Skeletal muscle satellite cell (primary cell): ENCODE measurements at regions not wholly inside any gene's neighbourhood (a gene's known extent, or its start where the extent isn't known, plus 50 kb on each side); places are given as distances from the start of the nearest gene placed in this dataset.

ENCODE experiments used
- H3K27me3 ChIP-seq: 2 replicates; pipeline ENCODE4 v1.7.0; 2013; ENCODE audit warnings: low read length; ENCODE audit not compliant: control insufficient read depth, insufficient read depth
- H3K36me3 ChIP-seq: 2 replicates; pipeline ENCODE4 v1.7.0; 2013; ENCODE audit warnings: mild to moderate bottlenecking, control low read depth, low read length; ENCODE audit not compliant: insufficient read depth
- H3K4me1 ChIP-seq: 2 replicates; pipeline ENCODE4 v1.7.0; 2013; ENCODE audit warnings: low read length; ENCODE audit not compliant: control insufficient read depth, insufficient read depth
- H3K4me2 ChIP-seq: 2 replicates; pipeline ENCODE4 v1.7.0; 2013; ENCODE audit warnings: mild to moderate bottlenecking, low read length
- H3K4me3 ChIP-seq: 2 replicates; pipeline ENCODE4 v1.7.0; 2013; ENCODE audit warnings: low read length
- H3K9ac ChIP-seq: 2 replicates; pipeline ENCODE4 v1.7.0; 2013; ENCODE audit warnings: mild to moderate bottlenecking, low read depth, low read length, moderate library complexity
- H3K9me3 ChIP-seq: replicated peaks from 2 replicates; pipeline ENCODE4 v1.7.0; 2013; ENCODE audit warnings: mild to moderate bottlenecking, control low read depth, low read length

DNA sequence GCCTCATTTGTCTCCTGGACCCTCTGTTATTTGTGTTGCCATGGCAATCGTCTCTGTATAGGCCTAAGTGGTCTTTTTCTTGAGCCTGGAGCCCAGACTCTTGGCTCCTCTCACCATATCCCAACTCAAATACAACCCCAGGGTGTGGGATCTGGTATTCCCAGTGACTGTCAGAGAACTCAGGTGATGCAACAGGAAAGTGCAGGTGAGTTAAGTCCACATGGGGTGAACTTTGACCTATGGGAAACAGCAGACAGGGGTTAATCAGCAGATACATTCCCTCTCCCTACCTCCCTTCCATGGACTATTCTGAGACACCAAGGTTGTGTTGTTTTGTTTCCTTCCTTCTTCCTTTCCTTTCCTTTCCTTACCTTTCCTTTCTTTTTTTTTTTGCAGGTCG lies 130.9 kb upstream of the RPS6KA3 start:
- peaks cover 3% of the 10 kb centered on the region for H3K27me3 ChIP-seq
- H3K9me3 ChIP-seq, result no peaks in the 10 kb centered on the region
- no peak overlapping the region for H3K4me3 ChIP-seq
- H3K9ac ChIP-seq, result no peak overlapping the region
- H3K4me1 ChIP-seq, result no peaks in the 10 kb centered on the region
- no peaks in the 10 kb centered on the region for H3K36me3 ChIP-seq
- H3K4me2 ChIP-seq, result no peak overlapping the region

DNA sequence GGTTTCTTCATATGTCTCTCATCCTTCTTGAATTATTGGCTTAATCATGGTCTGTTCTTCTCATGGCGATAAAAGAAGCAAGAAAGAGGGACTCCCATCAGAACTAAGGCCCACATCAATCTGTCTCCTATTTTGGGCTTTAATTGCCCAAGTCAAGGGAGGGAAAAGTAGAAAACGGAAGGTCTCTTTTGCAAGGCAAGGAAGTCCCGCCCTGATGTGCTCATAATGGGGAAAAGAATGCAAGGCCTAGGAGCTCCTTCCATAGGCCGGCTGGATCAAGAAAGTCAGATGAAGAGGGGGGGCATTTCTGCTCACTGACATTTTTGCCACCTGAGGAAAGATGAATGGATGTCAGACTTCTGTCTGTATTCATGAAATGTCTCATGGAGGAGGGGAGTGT lies 127.7 kb upstream of the RPS6KA3 start:
- H3K4me1 ChIP-seq, result no peaks in the 10 kb centered on the region
- peaks cover 3% of the 10 kb centered on the region for H3K27me3 ChIP-seq
- H3K36me3 ChIP-seq, result no peaks in the 10 kb centered on the region
- H3K9me3 ChIP-seq, result no peaks in the 10 kb centered on the region
- H3K4me2 ChIP-seq, result no peak overlapping the region
- no peak overlapping the region for H3K9ac ChIP-seq
- no peak overlapping the region for H3K4me3 ChIP-seq

DNA sequence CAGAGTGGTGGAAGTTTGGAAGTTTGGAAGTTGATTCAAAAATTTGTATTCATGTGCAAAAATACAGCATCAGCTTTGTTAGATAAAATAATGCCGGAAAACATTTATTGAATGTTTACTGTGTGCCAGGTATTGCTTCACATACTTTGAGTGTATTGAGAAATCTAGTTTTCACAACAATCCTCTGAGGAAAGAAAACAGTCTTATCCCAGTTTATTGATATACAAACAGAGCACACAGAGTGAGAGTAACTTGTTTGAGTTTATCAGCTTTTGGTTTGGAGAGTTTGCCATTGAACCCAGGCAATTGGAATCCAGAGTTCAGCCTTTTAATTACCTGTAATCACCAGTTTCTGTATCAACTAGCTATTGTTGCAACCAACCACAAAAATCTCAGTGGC lies 127.2 kb upstream of the RPS6KA3 start:
- Histone ChIP-seq H3K9ac (no peak overlapping the region), H3K4me2 (no peak overlapping the region), H3K4me3 (no peak overlapping the region), H3K9me3 (no peaks in the 10 kb centered on the region), H3K36me3 (no peaks in the 10 kb centered on the region), H3K4me1 (no peaks in the 10 kb centered on the region), H3K27me3 (peaks cover 3% of the 10 kb centered on the region)

DNA sequence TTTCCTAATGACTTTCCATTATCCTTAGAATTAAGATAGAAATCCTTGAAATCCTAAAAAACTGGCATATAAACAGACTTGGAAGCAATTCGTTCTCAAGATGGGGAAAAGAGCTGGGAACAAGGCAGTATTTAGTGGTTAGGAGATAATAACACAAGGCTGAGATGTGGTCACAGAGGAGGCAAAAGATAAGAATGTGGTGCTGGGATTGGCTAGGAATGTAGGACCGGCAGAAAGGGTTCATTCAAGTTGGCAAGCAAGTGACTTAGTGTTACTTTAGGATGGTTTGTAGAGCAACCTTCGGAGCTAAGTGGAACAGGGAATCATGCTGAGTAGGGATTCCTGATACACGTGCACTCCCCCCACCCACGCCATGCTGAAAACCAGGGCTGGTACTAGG lies 121.9 kb upstream of the RPS6KA3 start:
- H3K27me3 ChIP-seq, result no peaks in the 10 kb centered on the region

DNA sequence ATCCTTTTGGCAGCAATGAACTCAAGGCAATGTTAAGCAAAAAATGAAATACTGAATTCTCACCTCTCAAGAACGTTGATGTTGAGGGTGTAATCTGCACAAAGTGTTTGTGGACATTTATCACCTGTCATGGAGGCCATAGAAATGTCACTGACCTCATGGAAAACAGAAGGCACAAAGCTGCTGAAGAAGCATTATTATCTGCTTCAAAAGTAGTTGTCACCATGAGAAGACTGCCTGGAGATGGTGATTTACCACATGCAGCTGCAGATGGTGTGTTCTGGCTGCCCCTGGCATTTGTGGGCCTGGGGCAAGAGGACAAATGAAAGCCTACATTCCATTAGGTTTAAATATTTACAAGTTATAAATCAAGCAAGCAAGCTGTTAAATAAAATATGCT lies 116.8 kb upstream of the RPS6KA3 start:
- Histone ChIP-seq H3K4me1 (no peaks in the 10 kb centered on the region), H3K36me3 (no peaks in the 10 kb centered on the region), H3K9ac (no peak overlapping the region), H3K9me3 (no peaks in the 10 kb centered on the region), H3K4me2 (no peak overlapping the region), H3K4me3 (no peak overlapping the region), H3K27me3 (no peaks in the 10 kb centered on the region)

More for the DNA sequence above, 121.9 kb upstream of the RPS6KA3 start:
- H3K36me3 ChIP-seq, result no peaks in the 10 kb centered on the region
- no peaks in the 10 kb centered on the region for H3K9me3 ChIP-seq
- no peak overlapping the region for H3K4me3 ChIP-seq
- H3K4me1 ChIP-seq, result no peaks in the 10 kb centered on the region
- H3K9ac ChIP-seq, result no peak overlapping the region
- H3K4me2 ChIP-seq, result no peak overlapping the region

DNA sequence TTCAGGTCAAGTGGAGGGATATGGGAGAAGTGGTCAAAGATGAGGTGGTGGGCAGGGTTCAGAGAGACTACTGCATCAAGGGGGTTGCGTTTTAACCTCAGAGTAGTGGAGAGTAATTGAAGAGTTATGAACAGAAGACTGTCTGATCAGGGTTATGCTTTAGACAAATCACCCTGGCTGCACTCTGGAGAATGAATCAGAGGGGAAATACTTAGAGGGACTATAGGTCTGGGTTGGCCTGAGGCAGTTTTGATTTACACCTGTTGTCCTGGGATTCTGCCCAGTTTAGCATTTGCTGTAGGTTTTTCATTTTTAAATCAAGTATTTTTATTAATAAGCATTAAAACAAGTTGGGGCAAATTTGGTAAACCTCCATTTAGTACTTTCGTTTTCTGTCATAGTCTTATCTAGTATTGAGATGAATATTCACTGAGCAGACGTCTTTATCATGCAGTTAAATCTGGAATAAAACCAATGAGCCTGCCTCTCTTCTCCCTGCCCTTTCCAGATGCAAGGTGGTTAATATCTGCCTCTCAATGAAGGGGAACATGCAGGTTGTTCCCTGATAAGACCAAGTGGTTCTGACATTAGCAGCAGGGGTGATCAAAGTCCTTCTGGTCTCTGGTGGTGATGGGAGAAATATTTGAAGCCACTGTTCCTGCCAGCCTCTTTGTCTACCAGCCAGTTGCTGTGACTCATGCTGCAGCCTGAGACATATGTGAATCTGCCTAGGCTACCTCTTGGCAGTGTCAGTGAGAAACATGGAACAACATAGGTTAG lies 116.0 kb upstream of the RPS6KA3 start:
- no peak overlapping the region for H3K9ac ChIP-seq
- no peaks in the 10 kb centered on the region for H3K27me3 ChIP-seq
- no peaks in the 10 kb centered on the region for H3K36me3 ChIP-seq
- H3K9me3 ChIP-seq, result no peaks in the 10 kb centered on the region
- no peak overlapping the region for H3K4me2 ChIP-seq
- no peaks in the 10 kb centered on the region for H3K4me1 ChIP-seq
- no peak overlapping the region for H3K4me3 ChIP-seq

DNA sequence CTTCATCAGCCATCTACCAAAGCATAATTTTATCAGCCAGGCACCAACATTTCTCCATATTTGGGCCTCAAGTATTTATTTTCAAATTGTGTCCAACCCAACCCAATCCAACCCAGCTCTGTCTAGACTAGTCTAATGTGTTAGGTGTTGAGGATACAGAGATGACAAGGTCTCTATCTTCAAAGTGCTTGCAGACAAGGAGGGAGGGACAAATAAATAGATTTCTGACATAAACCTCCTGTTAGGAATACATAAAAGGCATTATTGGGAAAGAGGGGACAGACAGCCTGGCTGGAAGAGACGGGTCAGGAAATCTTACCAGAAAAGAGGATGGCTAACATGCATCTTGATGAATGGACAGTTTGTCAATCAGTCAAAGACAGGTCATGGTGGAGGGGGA lies 115.4 kb upstream of the RPS6KA3 start:
- Histone ChIP-seq H3K9ac (no peak overlapping the region), H3K4me3 (no peak overlapping the region), H3K4me2 (no peak overlapping the region), H3K4me1 (no peaks in the 10 kb centered on the region), H3K27me3 (no peaks in the 10 kb centered on the region), H3K36me3 (no peaks in the 10 kb centered on the region), H3K9me3 (no peaks in the 10 kb centered on the region)

DNA sequence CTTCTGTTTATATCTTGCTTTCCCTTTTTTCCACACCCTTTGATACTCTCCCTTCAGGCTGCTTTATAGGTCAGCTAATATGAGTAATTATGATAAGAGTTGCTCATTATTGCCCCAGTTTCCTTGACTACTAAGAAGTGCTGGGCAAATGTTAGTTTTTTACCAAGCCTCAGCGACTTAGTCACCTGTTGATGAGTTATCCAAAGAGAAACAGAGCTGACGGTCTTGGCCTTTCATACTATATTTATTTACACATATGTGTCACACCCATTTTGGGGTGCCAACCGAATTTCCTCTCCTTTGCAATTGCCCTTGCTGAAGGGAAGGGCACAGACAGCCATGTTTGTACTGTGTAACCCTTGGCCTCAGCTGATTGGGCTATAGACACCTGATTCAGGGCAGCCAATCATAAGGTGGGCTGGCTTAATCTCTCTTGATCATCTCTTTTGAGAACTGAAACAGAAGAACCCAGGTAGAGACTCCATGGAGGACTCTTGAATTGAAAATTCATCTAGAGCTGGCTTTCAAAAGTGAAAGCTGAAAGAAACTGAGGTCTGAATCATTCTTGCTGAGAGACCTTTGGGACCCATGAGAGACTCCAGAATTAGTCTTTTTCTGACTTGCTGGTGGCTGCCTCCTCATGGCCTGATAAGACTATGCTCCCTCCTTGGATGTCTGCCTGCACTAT lies 111.7 kb upstream of the RPS6KA3 start:
- Histone ChIP-seq H3K9ac (no peak overlapping the region), H3K4me2 (no peak overlapping the region), H3K36me3 (no peaks in the 10 kb centered on the region), H3K27me3 (no peaks in the 10 kb centered on the region), H3K4me1 (no peaks in the 10 kb centered on the region), H3K4me3 (no peak overlapping the region), H3K9me3 (no peaks in the 10 kb centered on the region)

DNA sequence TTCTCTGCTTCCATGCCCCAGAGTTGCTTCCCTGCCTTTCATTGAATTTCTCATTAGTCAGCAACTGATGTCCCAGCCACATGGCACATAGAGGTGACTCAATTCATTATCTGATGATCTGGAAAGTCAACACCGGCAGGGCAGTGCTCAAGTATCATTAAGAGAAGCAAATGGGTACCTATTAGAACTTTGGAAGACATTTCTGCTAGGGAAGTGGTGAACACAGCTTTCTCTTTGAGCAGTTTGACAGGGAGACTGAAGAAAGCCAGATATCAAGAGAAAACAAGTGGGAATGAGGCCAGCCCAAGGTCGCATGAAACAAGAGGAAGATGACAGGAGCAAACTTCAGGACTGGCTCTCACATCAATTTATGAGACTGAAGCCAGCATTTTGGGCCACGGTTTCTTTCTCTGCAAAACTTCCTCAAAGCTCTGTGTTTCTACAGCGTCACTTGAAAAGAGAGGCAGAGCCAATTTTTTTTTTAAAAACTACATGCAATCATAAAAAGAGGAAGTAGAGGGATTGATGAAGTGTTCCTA lies 108.3 kb upstream of the RPS6KA3 start:
- no peaks in the 10 kb centered on the region for H3K36me3 ChIP-seq
- H3K4me3 ChIP-seq, result no peak overlapping the region
- no peaks in the 10 kb centered on the region for H3K27me3 ChIP-seq
- H3K4me2 ChIP-seq, result no peak overlapping the region
- H3K9ac ChIP-seq, result no peak overlapping the region
- no peaks in the 10 kb centered on the region for H3K9me3 ChIP-seq
- H3K4me1 ChIP-seq, result peaks cover 4% of the 10 kb centered on the region

DNA sequence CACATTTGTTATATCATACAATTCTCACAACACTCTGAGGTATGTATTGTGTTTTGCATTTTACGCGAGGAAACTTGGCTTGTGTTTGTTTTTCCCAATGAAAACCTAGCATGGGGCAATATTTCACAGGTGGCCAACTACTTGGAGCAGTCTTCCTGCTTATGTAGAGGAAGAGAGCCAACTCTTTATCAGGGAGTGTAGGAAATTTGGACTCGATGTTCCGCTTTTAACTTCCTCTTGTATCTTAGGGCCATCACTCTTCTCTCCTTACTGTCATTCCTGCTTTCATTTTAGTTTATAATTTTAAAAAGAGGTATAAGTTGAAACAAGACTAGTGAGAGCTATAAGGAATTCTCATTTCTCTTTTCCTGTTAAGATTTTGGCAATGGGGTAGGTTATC lies 107.7 kb upstream of the RPS6KA3 start:
- no peaks in the 10 kb centered on the region for H3K36me3 ChIP-seq
- H3K4me1 ChIP-seq, result peaks cover 4% of the 10 kb centered on the region
- no peaks in the 10 kb centered on the region for H3K27me3 ChIP-seq
- no peak overlapping the region for H3K9ac ChIP-seq
- no peak overlapping the region for H3K4me2 ChIP-seq
- no peaks in the 10 kb centered on the region for H3K9me3 ChIP-seq
- no peak overlapping the region for H3K4me3 ChIP-seq

DNA sequence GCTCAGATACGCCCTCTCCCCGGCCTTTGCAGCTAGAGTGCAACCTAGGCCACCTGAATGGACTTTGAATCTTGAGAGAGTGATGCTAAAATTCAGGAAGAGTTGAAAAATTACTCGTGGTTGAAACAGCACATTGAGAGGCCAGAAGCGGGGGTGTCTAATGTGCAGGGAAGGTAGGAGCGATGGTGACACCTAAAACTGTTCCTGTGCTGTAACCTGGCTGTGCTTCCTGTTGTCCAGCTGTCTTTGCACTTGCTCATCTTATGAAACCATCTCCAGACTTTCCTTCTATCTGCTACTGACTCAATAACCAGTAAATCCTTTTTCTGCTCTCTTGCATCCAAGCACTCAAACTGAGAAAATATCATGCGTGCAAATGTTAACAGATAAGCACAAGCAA lies 106.4 kb upstream of the RPS6KA3 start:
- no peak overlapping the region for H3K4me3 ChIP-seq
- H3K4me2 ChIP-seq, result no peak overlapping the region
- peaks cover 4% of the 10 kb centered on the region for H3K4me1 ChIP-seq
- no peaks in the 10 kb centered on the region for H3K36me3 ChIP-seq
- no peaks in the 10 kb centered on the region for H3K27me3 ChIP-seq
- H3K9me3 ChIP-seq, result no peaks in the 10 kb centered on the region
- no peak overlapping the region for H3K9ac ChIP-seq

DNA sequence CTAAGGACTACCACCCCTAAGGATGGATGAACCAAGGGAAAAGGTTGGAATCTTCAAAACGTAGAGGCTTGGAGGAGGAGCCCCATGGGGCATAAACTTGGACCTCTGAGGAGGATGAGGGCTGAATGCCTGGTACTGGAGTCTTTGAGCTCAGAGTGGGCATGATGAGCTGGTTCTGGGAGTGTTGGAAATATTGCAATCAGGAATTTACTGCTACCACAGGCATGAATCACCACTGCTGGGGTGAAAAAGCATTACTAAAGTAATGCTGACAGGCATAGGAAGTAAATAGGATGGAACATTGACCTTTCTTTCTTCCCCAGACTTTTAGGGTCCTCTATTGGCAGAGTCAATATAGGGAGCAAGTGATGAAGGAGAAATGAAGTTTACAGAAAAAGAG lies 105.8 kb upstream of the RPS6KA3 start:
- H3K4me1 ChIP-seq, result peaks cover 4% of the 10 kb centered on the region
- H3K36me3 ChIP-seq, result no peaks in the 10 kb centered on the region
- no peak overlapping the region for H3K4me3 ChIP-seq
- H3K9me3 ChIP-seq, result no peaks in the 10 kb centered on the region
- H3K4me2 ChIP-seq, result no peak overlapping the region
- H3K27me3 ChIP-seq, result no peaks in the 10 kb centered on the region
- H3K9ac ChIP-seq, result no peak overlapping the region
